KMS-11 (cell line): ENCODE measurements at regions not wholly inside any gene's neighbourhood (a gene's known extent, or its start where the extent isn't known, plus 50 kb on each side); places are given as distances from the start of the nearest gene placed in this dataset.

Source experiments
- H2AFZ ChIP-seq: fragments of 200-600 bp; sonication (generic); 2 replicates; pipeline ENCODE4 v1.6.1; 2016; ENCODE audit warnings: antibody characterized with exemption, mixed run types, low read depth
- H3K27ac ChIP-seq: fragments of 200-600 bp; sonication (generic); 2 replicates; pipeline ENCODE4 v1.6.1; 2016; ENCODE audit warnings: mild to moderate bottlenecking, mixed run types
- H3K27me3 ChIP-seq: fragments of 200-600 bp; sonication (generic); 2 replicates; pipeline ENCODE4 v1.6.1; 2017; ENCODE audit warnings: mild to moderate bottlenecking, low read depth, mixed run types, moderate library complexity; ENCODE audit not compliant: insufficient read depth
- H3K36me3 ChIP-seq: fragments of 200-600 bp; sonication (generic); 2 replicates; pipeline ENCODE4 v1.6.1; 2017; ENCODE audit warnings: mild to moderate bottlenecking, mixed run types; ENCODE audit not compliant: insufficient read depth
- H3K4me1 ChIP-seq: fragments of 200-600 bp; sonication (generic); 2 replicates; pipeline ENCODE4 v1.6.1; 2016; ENCODE audit warnings: mild to moderate bottlenecking, low read depth, mixed run types; ENCODE audit not compliant: poor library complexity, severe bottlenecking
- H3K4me2 ChIP-seq: fragments of 200-600 bp; sonication (generic); 2 replicates; pipeline ENCODE4 v1.7.0; 2016; ENCODE audit warnings: mild to moderate bottlenecking, mixed run types
- H3K4me3 ChIP-seq: fragments of 200-600 bp; sonication (generic); IDR thresholded peaks from 2 replicates; pipeline ENCODE4 v1.6.1; 2017; ENCODE audit warnings: low read depth, low read length, mixed read lengths; ENCODE audit not compliant: insufficient read depth
- H3K79me2 ChIP-seq: fragments of 200-600 bp; sonication (generic); 2 replicates; pipeline ENCODE4 v1.6.1; 2016; ENCODE audit warnings: low read depth, mixed run types; ENCODE audit not compliant: insufficient read depth
- H3K9ac ChIP-seq: fragments of 200-600 bp; sonication (generic); 2 replicates; pipeline ENCODE4 v1.6.1; 2016; ENCODE audit warnings: mild to moderate bottlenecking, mixed run types
- H4K20me1 ChIP-seq: fragments of 200-600 bp; sonication (generic); 2 replicates; pipeline ENCODE4 v1.6.1; 2016; ENCODE audit warnings: mild to moderate bottlenecking, mixed run types; ENCODE audit not compliant: insufficient read depth
- CTCF ChIP-seq: fragments of 200-600 bp; sonication (generic); conservative IDR thresholded peaks from 2 replicates; pipeline ENCODE4 v1.6.1; 2017; ENCODE audit warnings: low read depth, mild to moderate bottlenecking, antibody characterized with exemption, low read length, moderate library complexity, mixed read lengths

GRCh38 chr12:107437954-107438353 is 247.6 kb upstream of the PWP1 start:
- Histone ChIP-seq H3K4me3 (no peak overlapping the region), H4K20me1 (no peaks in the 10 kb centered on the region), H3K79me2 (no peaks in the 10 kb centered on the region), H2AFZ (no peak overlapping the region), H3K9ac (no peak overlapping the region), H3K4me1 (no peaks in the 10 kb centered on the region), H3K27ac (no peak overlapping the region), H3K27me3 (no peaks in the 10 kb centered on the region), H3K36me3 (no peaks in the 10 kb centered on the region), H3K4me2 (no peak overlapping the region)
- TF ChIP-seq CTCF: no peak

GRCh38 chr12:107439026-107439738 is 246.4 kb upstream of the PWP1 start:
- H4K20me1 ChIP-seq: no peaks in the 10 kb centered on the region
- no peaks in the 10 kb centered on the region for H3K27me3 ChIP-seq
- no peak for TF ChIP-seq CTCF
- H3K4me1 ChIP-seq: no peaks in the 10 kb centered on the region
- H3K36me3 ChIP-seq: no peaks in the 10 kb centered on the region
- H3K9ac ChIP-seq: no peak overlapping the region
- H3K4me2 ChIP-seq: no peak overlapping the region
- no peak overlapping the region for H3K4me3 ChIP-seq
- no peak overlapping the region for H3K27ac ChIP-seq
- no peaks in the 10 kb centered on the region for H3K79me2 ChIP-seq
- H2AFZ ChIP-seq: no peak overlapping the region

- Histone ChIP-seq H3K27me3 (no peaks in the 10 kb centered on the region), H3K79me2 (no peaks in the 10 kb centered on the region), H3K36me3 (no peaks in the 10 kb centered on the region), H3K4me3 (no peak overlapping the region), H3K4me2 (no peak overlapping the region), H3K4me1 (no peaks in the 10 kb centered on the region), H2AFZ (no peak overlapping the region), H4K20me1 (no peaks in the 10 kb centered on the region), H3K27ac (no peak overlapping the region), H3K9ac (no peak overlapping the region)
- no peak for TF ChIP-seq CTCF
Measured at GRCh38 chr12:107440606-107441005, 245.0 kb upstream of the PWP1 start.

- Histone ChIP-seq H3K27me3 (no peaks in the 10 kb centered on the region), H3K4me1 (no peaks in the 10 kb centered on the region), H3K27ac (no peak overlapping the region), H4K20me1 (no peaks in the 10 kb centered on the region), H3K9ac (no peak overlapping the region), H3K79me2 (no peaks in the 10 kb centered on the region), H2AFZ (no peak overlapping the region), H3K4me2 (no peak overlapping the region), H3K36me3 (no peaks in the 10 kb centered on the region), H3K4me3 (no peak overlapping the region)
- no peak for TF ChIP-seq CTCF
Measured at GRCh38 chr12:107441665-107442300, 243.8 kb upstream of the PWP1 start.
